H9 (cell line): ENCODE measurements at regions not wholly inside any gene's neighbourhood (a gene's known extent, or its start where the extent isn't known, plus 50 kb on each side); places are given as distances from the start of the nearest gene placed in this dataset.
"Not testable (repeated sequence)": the region's sequence is repeated elsewhere in the genome, so short reads cannot be mapped to it uniquely, and the experiment has no call there.

ENCODE experiments used
- DNase-seq: peaks from one replicate; pipeline ENCODE4 v3.0.0-alpha.2; 2017
- H2AFZ ChIP-seq: one replicate; pipeline ENCODE4 v1.6.1; 2013; ENCODE audit warnings: mild to moderate bottlenecking, low read length, control low read depth, moderate library complexity
- H2AK5ac ChIP-seq: 2 replicates; pipeline ENCODE4 v1.6.1; 2013; ENCODE audit warnings: low read length, control low read depth, mixed read lengths; ENCODE audit not compliant: insufficient read length
- H2BK120ac ChIP-seq: one replicate; pipeline ENCODE4 v1.6.1; 2013; ENCODE audit warnings: low read depth, mild to moderate bottlenecking, low read length, control low read depth, inconsistent platforms; ENCODE audit not compliant: poor library complexity, severe bottlenecking
- H2BK12ac ChIP-seq: 2 replicates; pipeline ENCODE4 v1.6.1; 2013; ENCODE audit warnings: low read length, control low read depth, mixed read lengths, low read depth; ENCODE audit not compliant: insufficient read length
- H2BK15ac ChIP-seq: 2 replicates; pipeline ENCODE4 v1.6.1; 2013; ENCODE audit warnings: low read depth, low read length, control low read depth
- H2BK20ac ChIP-seq: one replicate; pipeline ENCODE4 v1.6.1; 2013; ENCODE audit warnings: low read depth, mild to moderate bottlenecking, low read length, control low read depth, inconsistent platforms; ENCODE audit not compliant: poor library complexity, severe bottlenecking
- H2BK5ac ChIP-seq: 2 replicates; pipeline ENCODE4 v1.6.1; 2013; ENCODE audit warnings: low read length, control low read depth, mixed read lengths; ENCODE audit not compliant: insufficient read length
- H3K14ac ChIP-seq: 2 replicates; pipeline ENCODE4 v1.6.1; 2013; ENCODE audit warnings: low read length, control low read depth; ENCODE audit not compliant: insufficient read depth
- H3K18ac ChIP-seq: 2 replicates; pipeline ENCODE4 v1.6.1; 2013; ENCODE audit warnings: low read depth, mild to moderate bottlenecking, mixed read lengths, low read length, control low read depth; ENCODE audit not compliant: insufficient read length
- H3K23ac ChIP-seq: 2 replicates; pipeline ENCODE4 v1.6.1; 2013; ENCODE audit warnings: low read length, control low read depth, mixed read lengths, low read depth; ENCODE audit not compliant: insufficient read length
- H3K23me2 ChIP-seq: 2 replicates; pipeline ENCODE4 v1.6.1; 2013; ENCODE audit warnings: low read depth, mild to moderate bottlenecking, mixed read lengths, low read length, control low read depth; ENCODE audit not compliant: insufficient read length, poor library complexity, severe bottlenecking
- H3K27ac ChIP-seq: 2 replicates; pipeline ENCODE4 v1.5.1; 2013; ENCODE audit warnings: low read length, control low read depth, mixed read lengths, low read depth; ENCODE audit not compliant: insufficient read length
- H3K27me3 ChIP-seq: 2 replicates; pipeline ENCODE4 v1.6.1; 2013; ENCODE audit warnings: low read length, control low read depth, inconsistent platforms; ENCODE audit not compliant: insufficient read depth
- H3K4ac ChIP-seq: 2 replicates; pipeline ENCODE4 v1.6.1; 2013; ENCODE audit warnings: low read depth, mild to moderate bottlenecking, control low read depth, inconsistent platforms, low read length, moderate library complexity
- H3K4me1 ChIP-seq: 2 replicates; pipeline ENCODE4 v1.6.1; 2013; ENCODE audit warnings: low read length, control low read depth, inconsistent platforms; ENCODE audit not compliant: insufficient read depth
- H3K4me2 ChIP-seq: 2 replicates; pipeline ENCODE4 v1.6.1; 2013; ENCODE audit warnings: low read length, control low read depth, mixed read lengths; ENCODE audit not compliant: insufficient read length, insufficient read depth
- H3K56ac ChIP-seq: 2 replicates; pipeline ENCODE4 v1.6.1; 2013; ENCODE audit warnings: low read depth, mild to moderate bottlenecking, mixed read lengths, low read length, control low read depth; ENCODE audit not compliant: insufficient read length
- H3K79me1 ChIP-seq: 2 replicates; pipeline ENCODE4 v1.6.1; 2013; ENCODE audit warnings: low read depth, mild to moderate bottlenecking, moderate library complexity, low read length, control low read depth, inconsistent platforms; ENCODE audit not compliant: insufficient read depth, poor library complexity, severe bottlenecking
- H3K79me2 ChIP-seq: 2 replicates; pipeline ENCODE4 v1.6.1; 2013; ENCODE audit warnings: low read length, control low read depth, inconsistent platforms; ENCODE audit not compliant: insufficient read depth
- H3K9ac ChIP-seq: 2 replicates; pipeline ENCODE4 v1.6.1; 2013; ENCODE audit warnings: low read length, control low read depth, mixed read lengths; ENCODE audit not compliant: insufficient read length; ENCODE audit errors: extremely low read depth
- H3K9me3 ChIP-seq: one replicate; pipeline ENCODE4 v1.6.1; 2013; ENCODE audit warnings: low read depth, low read length, inconsistent platforms; ENCODE audit not compliant: control insufficient read depth
- H3T11ph ChIP-seq: one replicate; pipeline ENCODE4 v1.6.1; 2013; ENCODE audit warnings: mild to moderate bottlenecking, low read length, control low read depth, inconsistent platforms
- H4K20me1 ChIP-seq: one replicate; pipeline ENCODE4 v1.6.1; 2013; ENCODE audit not compliant: control insufficient read depth, insufficient read length, insufficient read depth
- H4K5ac ChIP-seq: 2 replicates; pipeline ENCODE4 v1.6.1; 2013; ENCODE audit warnings: low read depth, mild to moderate bottlenecking, mixed read lengths, low read length, control low read depth; ENCODE audit not compliant: insufficient read length
- H4K8ac ChIP-seq: replicated peaks from 2 replicates; pipeline ENCODE4 v1.6.1; 2013; ENCODE audit warnings: low read length, control low read depth, mixed read lengths, low read depth; ENCODE audit not compliant: insufficient read length
- H4K91ac ChIP-seq: 2 replicates; pipeline ENCODE4 v1.6.1; 2013; ENCODE audit warnings: low read depth, mild to moderate bottlenecking, moderate library complexity, mixed read lengths, low read length, control low read depth; ENCODE audit not compliant: insufficient read length
- H3K27ac Mint-ChIP-seq, 3 experiments: 2 replicates in 2 of 3; 3 replicates in 1 of 3; pipeline ENCODE4 v1.8.0; 2020 to 2021; ENCODE audit warnings: mixed read lengths in 3 of 3, mild to moderate bottlenecking in 1 of 3, moderate library complexity in 1 of 3
- H3K27me3 Mint-ChIP-seq: 2 replicates; pipeline ENCODE4 v1.8.0; 2021; ENCODE audit warnings: low read depth, mild to moderate bottlenecking, moderate library complexity, mixed read lengths
- H3K36me3 Mint-ChIP-seq, 3 experiments: 2 replicates in 2 of 3; 3 replicates in 1 of 3; pipeline ENCODE4 v1.8.0; 2020 to 2021; ENCODE audit warnings: low read depth in 3 of 3, mixed read lengths in 3 of 3; ENCODE audit not compliant: insufficient read depth in 1 of 3
- H3K4me1 Mint-ChIP-seq, 2 experiments: 2 replicates each; pipeline ENCODE4 v1.8.0; 2020; ENCODE audit warnings: mixed read lengths in 2 of 2
- H3K4me3 Mint-ChIP-seq, 2 experiments: 2 replicates in 1 of 2; 3 replicates in 1 of 2; pipeline ENCODE4 v1.8.0; 2020 to 2021; ENCODE audit warnings: mild to moderate bottlenecking in 2 of 2, mixed read lengths in 2 of 2, moderate library complexity in 1 of 2
- H3K9me3 Mint-ChIP-seq, 2 experiments: 2 replicates in 1 of 2; 3 replicates in 1 of 2; pipeline ENCODE4 v1.8.0; 2020; ENCODE audit warnings: mild to moderate bottlenecking in 2 of 2, mixed read lengths in 2 of 2, moderate library complexity in 1 of 2
- CTCF ChIP-seq: fragments of 200-600 bp; sonication (generic); conservative IDR thresholded peaks from 3 replicates; pipeline ENCODE4 v1.8.0; 2021; ENCODE audit warnings: antibody characterized with exemption, mild to moderate bottlenecking
- WGBS: extraction: QIAGEN DNeasy Blood & Tissue Kit; methylation state at CpG from one replicate; pipeline ENCODE4 v1.1.7; 2013; ENCODE audit warnings: missing lambda C conversion rate, low lambda C conversion rate, mixed read lengths; ENCODE audit not compliant: insufficient read length; ENCODE audit errors: extremely low coverage; 5-methylcytosine and 5-hydroxymethylcytosine counted together

- Histone ChIP-seq H2AFZ (no peak overlapping the region), H3K23ac (no peak overlapping the region), H4K20me1 (no peaks in the 10 kb centered on the region), H3K14ac (no peak overlapping the region), H3K4ac (no peak overlapping the region), H2AK5ac (no peak overlapping the region), H4K8ac (no peak overlapping the region), H3K4me2 (no peak overlapping the region), H4K91ac (no peak overlapping the region), H2BK120ac (no peak overlapping the region), H3K4me1 (peaks cover 19% of the 10 kb centered on the region; the same call in 1 of the 2 replicates), H3K23me2 (no peaks in the 10 kb centered on the region), H3K27ac (peak overlapping the region; percentile 88), H3K9ac (no peak overlapping the region), H3K27me3 (no peaks in the 10 kb centered on the region), H2BK15ac (no peak overlapping the region), H2BK12ac (no peak overlapping the region), H4K5ac (no peak overlapping the region), H3K79me2 (no peaks in the 10 kb centered on the region), H3K18ac (no peak overlapping the region), H3K56ac (no peak overlapping the region), H2BK20ac (no peak overlapping the region), H3K79me1 (peaks cover 4% of the 10 kb centered on the region), H3T11ph (no peak overlapping the region), H2BK5ac (no peak overlapping the region), H3K9me3 (no peaks in the 10 kb centered on the region)
- Mint-ChIP-seq H3K4me3 (no peak overlapping the region), H3K9me3 (no peaks in the 10 kb centered on the region; a peak in 1 of 5 replicates), H3K36me3 (peaks cover 0 to 12% (median 9%) of the 10 kb centered on the region in 3 experiments; a peak in 4 of 7 replicates), H3K27ac (peak overlapping the region; percentile 78 to 97 (median 94)), H3K27me3 (no peaks in the 10 kb centered on the region), H3K4me1 (peaks cover 63 to 70% of the 10 kb centered on the region in 2 experiments)
- no CpG with 5 or more reads among the region's 2 CpGs for WGBS
- no peak for TF ChIP-seq CTCF
- DNase-seq: no peak
These were observed 241.2 kb downstream of the SKIDA1 start for GRCh38 chr10:21284301-21284700.

- peaks cover 19% of the 10 kb centered on the region; the same call in 1 of the 2 replicates for H3K4me1 ChIP-seq
- no CpG with 5 or more reads among the region's 6 CpGs for WGBS
These were observed 242.4 kb downstream of the SKIDA1 start for GRCh38 chr10:21283053-21283452.

More at GRCh38 chr10:21283053-21283452, 242.4 kb downstream of the SKIDA1 start:
- H3K14ac ChIP-seq, H3K56ac ChIP-seq, H3K79me2 ChIP-seq, H2BK5ac ChIP-seq, H3K4me2 ChIP-seq, H3K9me3 ChIP-seq, H3K18ac ChIP-seq, H3K79me1 ChIP-seq, H2BK20ac ChIP-seq, H4K5ac ChIP-seq, H3K4me3 Mint-ChIP-seq, H2AFZ ChIP-seq, H3K27ac ChIP-seq, H2BK12ac ChIP-seq, H3K23me2 ChIP-seq, H3K9ac ChIP-seq, H3K27me3 Mint-ChIP-seq, H2BK15ac ChIP-seq, H4K20me1 ChIP-seq, H3K9me3 Mint-ChIP-seq, H3K4ac ChIP-seq, H3K27me3 ChIP-seq, H2BK120ac ChIP-seq, H2AK5ac ChIP-seq, DNase-seq, H4K91ac ChIP-seq, H3K23ac ChIP-seq, H4K8ac ChIP-seq: not testable (repeated sequence)
- Mint-ChIP-seq H3K4me1 (peaks cover 71 to 72% of the 10 kb centered on the region in 2 experiments), H3K27ac (peak overlapping the region; percentile 79 to 99 (median 99)), H3K36me3 (peaks cover 0 to 12% (median 9%) of the 10 kb centered on the region in 3 experiments; a peak in 4 of 7 replicates)
- peak overlapping the region; percentile 77 for H3T11ph ChIP-seq
